Panc1 (cell line): ENCODE measurements at regions not wholly inside any gene's neighbourhood (a gene's known extent, or its start where the extent isn't known, plus 50 kb on each side); places are given as distances from the start of the nearest gene placed in this dataset.

Source experiments
- ATAC-seq: fragments of 200-7000 bp; cut with Tn5 transposase; 2 replicates; pipeline ENCODE4 v1.9.1; 2020; ENCODE audit warnings: mild to moderate bottlenecking, moderate library complexity
- BruUV-seq: library from RNA; stranded (reverse); fragments of 400-500 nt; replicated peaks from 2 replicates; lab custom pipeline; 2021; lab: Mats Ljungman, UMichigan
- CTCF ChIA-PET: fragments of 300-600 bp; sonication (Branson Sonifier 250); formaldehyde crosslinking; loops from one replicate; lab custom pipeline; 2022; ENCODE audit warnings: antibody characterized with exemption; lab: Charles Lee
- POLR2A ChIA-PET: fragments of 300-600 bp; sonication (Branson Sonifier 250); formaldehyde crosslinking; loops from one replicate; lab custom pipeline; 2022; ENCODE audit warnings: antibody characterized with exemption; lab: Charles Lee
- DNase-seq: peaks from one replicate; pipeline ENCODE4 v3.0.0-alpha.2; 2010; ENCODE audit warnings: low read depth, low spot score
- H3K27ac ChIP-seq: 2 replicates; pipeline ENCODE4 v1.5.1; 2011; ENCODE audit warnings: mild to moderate bottlenecking, low read length, inconsistent platforms
- H3K27me3 ChIP-seq: fragments of 200-500 bp; sonication (Bioruptor generic); 2 replicates; pipeline ENCODE4 v1.6.0; 2014; ENCODE audit warnings: low read length, inconsistent platforms; ENCODE audit not compliant: control insufficient read depth, insufficient read depth
- H3K36me3 ChIP-seq: fragments of 200-500 bp; sonication (Bioruptor generic); 2 replicates; pipeline ENCODE4 v1.5.1; 2014; ENCODE audit warnings: inconsistent platforms, mild to moderate bottlenecking, low read length, moderate library complexity; ENCODE audit not compliant: control insufficient read depth, insufficient read depth
- H3K4me1 ChIP-seq: 2 replicates; pipeline ENCODE4 v1.5.1; 2011; ENCODE audit warnings: inconsistent platforms, mild to moderate bottlenecking, low read length, moderate library complexity; ENCODE audit not compliant: control insufficient read depth, insufficient read depth
- H3K4me3 ChIP-seq, 2 experiments: 2 replicates each; pipeline ENCODE4 v1.5.1; 2011 to 2012; ENCODE audit warnings: low read depth in 2 of 2, low read length in 2 of 2, mild to moderate bottlenecking in 2 of 2, inconsistent platforms in 1 of 2, moderate library complexity in 1 of 2
- H3K9me3 ChIP-seq: fragments of 200-500 bp; sonication (Bioruptor generic); 2 replicates; pipeline ENCODE4 v1.5.1; 2014; ENCODE audit warnings: low read depth, mild to moderate bottlenecking, inconsistent platforms, low read length, moderate library complexity; ENCODE audit not compliant: control insufficient read depth, insufficient read depth
- CTCF ChIP-seq: fragments of 450-650 bp; IDR thresholded peaks from 2 replicates; pipeline ENCODE4 v1.5.1; 2017; ENCODE audit warnings: mild to moderate bottlenecking
- POLR2AphosphoS5 ChIP-seq: IDR thresholded peaks from 2 replicates; pipeline ENCODE4 v1.6.1; 2012; ENCODE audit warnings: mild to moderate bottlenecking, low read depth, low read length, moderate library complexity
- REST ChIP-seq, 2 experiments: IDR thresholded peaks; 2 replicates each; pipeline ENCODE4 v1.6.1; 2011 to 2012; ENCODE audit warnings: low read depth in 2 of 2, control low read depth in 1 of 2, low read length in 1 of 2, mild to moderate bottlenecking in 1 of 2, moderate library complexity in 1 of 2; ENCODE audit not compliant: insufficient read depth in 1 of 2
- SIN3A ChIP-seq: IDR thresholded peaks from 2 replicates; pipeline ENCODE4 v1.6.1; 2012; ENCODE audit warnings: low read depth, mild to moderate bottlenecking, low read length, moderate library complexity, borderline replicate concordance; ENCODE audit not compliant: insufficient read depth
- TCF7L2 ChIP-seq: IDR thresholded peaks from 2 replicates; pipeline ENCODE4 v1.6.1; 2011; ENCODE audit warnings: mild to moderate bottlenecking, low read depth, low read length, inconsistent platforms
- in situ Hi-C: cut with HindIII; loops from 2 replicates; pipeline ENCODE4 v1.10.0; 2016; ENCODE audit warnings: low sequenced_read_pairs, low pct_unique_long_range_greater_than_20kb
- intact Hi-C: fragments of 100-400 bp; cut with micrococcal nuclease; formaldehyde crosslinking; loops from one replicate; pipeline ENCODE4 v1.10.0; 2022; ENCODE audit not compliant: unreplicated experiment

GRCh38 chr13:62205273-62205672 is 789.6 kb upstream of the PCDH20 start:
- Histone ChIP-seq H3K36me3 (no peaks in the 10 kb centered on the region), H3K27me3 (no peaks in the 10 kb centered on the region), H3K4me1 (no peaks in the 10 kb centered on the region), H3K4me3 (no peak overlapping the region), H3K27ac (no peak overlapping the region), H3K9me3 (no peaks in the 10 kb centered on the region; the same call in 1 of the 2 replicates)
- POLR2A ChIA-PET = no interaction called here
- ATAC-seq (no peak), DNase-seq (no peak)
- intact Hi-C loops (no loop called here), in situ Hi-C loops (no loop called here)
- no peak for TF ChIP-seq CTCF
- no peak for TF ChIP-seq POLR2AphosphoS5
- no peak for TF ChIP-seq REST (IDR thresholded peaks at IDR 0.05; ENCODE audit: insufficient read depth in 1 of 2, low read depth in 2 of 2, low read length in 1 of 2)
- no peak for TF ChIP-seq SIN3A
- no peak for TF ChIP-seq TCF7L2
- BruUV-seq = no TSS peak
- CTCF ChIA-PET = no interaction called here

GRCh38 chr13:62194371-62194770 is 778.7 kb upstream of the PCDH20 start:
- intact Hi-C loops (no loop called here), in situ Hi-C loops (no loop called here)
- no peaks in the 10 kb centered on the region for H3K27me3 ChIP-seq
- TF ChIP-seq POLR2AphosphoS5 = no peak
- no peak for TF ChIP-seq TCF7L2
- TF ChIP-seq SIN3A = no peak
- no peak for TF ChIP-seq CTCF
- TF ChIP-seq REST (IDR thresholded peaks at IDR 0.05; ENCODE audit: insufficient read depth in 1 of 2, low read depth in 2 of 2, low read length in 1 of 2) = no peak
- no peaks in the 10 kb centered on the region for H3K4me1 ChIP-seq
- H3K4me3 ChIP-seq = no peak overlapping the region
- ATAC-seq (no peak), DNase-seq (no peak)
- ChIA-PET CTCF (no interaction called here), POLR2A (no interaction called here)
- H3K36me3 ChIP-seq = no peaks in the 10 kb centered on the region
- H3K27ac ChIP-seq = no peak overlapping the region
- H3K9me3 ChIP-seq = no peaks in the 10 kb centered on the region
- no TSS peak for BruUV-seq
